Endodermal cell (in vitro differentiated cells): ENCODE measurements at regions not wholly inside any gene's neighbourhood (a gene's known extent, or its start where the extent isn't known, plus 50 kb on each side); places are given as distances from the start of the nearest gene placed in this dataset.
"Not testable (repeated sequence)": the region's sequence is repeated elsewhere in the genome, so short reads cannot be mapped to it uniquely, and the experiment has no call there.

Experiments used
- DNase-seq: peaks from one replicate; pipeline ENCODE4 v3.0.0-alpha.2; 2017
- H3K27ac ChIP-seq: 2 replicates; pipeline ENCODE4 v1.5.1; 2013; ENCODE audit warnings: mild to moderate bottlenecking, low read depth, low read length, moderate library complexity
- H3K27me3 ChIP-seq: 2 replicates; pipeline ENCODE4 v1.6.1; 2013; ENCODE audit warnings: mild to moderate bottlenecking, low read length, moderate library complexity; ENCODE audit not compliant: insufficient read depth, control insufficient read depth, poor library complexity, severe bottlenecking
- H3K36me3 ChIP-seq: 2 replicates; pipeline ENCODE4 v1.7.0; 2013; ENCODE audit warnings: mild to moderate bottlenecking, low read length, moderate library complexity; ENCODE audit not compliant: control insufficient read depth, insufficient read depth
- H3K4me1 ChIP-seq: one replicate; pipeline ENCODE4 v1.7.0; 2013; ENCODE audit warnings: low read length; ENCODE audit not compliant: control insufficient read depth, insufficient read depth
- H3K4me3 ChIP-seq: 2 replicates; pipeline ENCODE4 v1.5.1; 2013; ENCODE audit warnings: mild to moderate bottlenecking, low read length, moderate library complexity
- H3K9ac ChIP-seq: 2 replicates; pipeline ENCODE4 v1.6.1; 2013; ENCODE audit warnings: mild to moderate bottlenecking, low read length, moderate library complexity; ENCODE audit not compliant: poor library complexity, severe bottlenecking; ENCODE audit errors: extremely low read depth
- H3K9me3 ChIP-seq: 2 replicates; pipeline ENCODE4 v1.6.1; 2013; ENCODE audit warnings: mild to moderate bottlenecking, low read length, moderate library complexity; ENCODE audit not compliant: control insufficient read depth
- H3K27ac Mint-ChIP-seq: 2 replicates; pipeline ENCODE4 v1.8.0; 2020; ENCODE audit warnings: mixed read lengths
- H3K27me3 Mint-ChIP-seq: 2 replicates; pipeline ENCODE4 v1.8.0; 2021; ENCODE audit warnings: mild to moderate bottlenecking, mixed read lengths; ENCODE audit not compliant: insufficient read depth
- H3K36me3 Mint-ChIP-seq: 2 replicates; pipeline ENCODE4 v1.8.0; 2020; ENCODE audit warnings: low read depth, mixed read lengths
- H3K4me1 Mint-ChIP-seq: 2 replicates; pipeline ENCODE4 v1.8.0; 2020; ENCODE audit warnings: mixed read lengths
- H3K4me3 Mint-ChIP-seq: 2 replicates; pipeline ENCODE4 v1.8.0; 2020; ENCODE audit warnings: mild to moderate bottlenecking, moderate library complexity, mixed read lengths
- H3K9me3 Mint-ChIP-seq: 2 replicates; pipeline ENCODE4 v1.8.0; 2020; ENCODE audit warnings: mild to moderate bottlenecking, mixed read lengths
- CTCF ChIP-seq: fragments of 200-600 bp; sonication (generic); conservative IDR thresholded peaks from 2 replicates; pipeline ENCODE4 v1.5.0; 2021; ENCODE audit warnings: antibody characterized with exemption, mild to moderate bottlenecking
- WGBS, 2 experiments: methylation state at CpG; one replicate each; pipeline versions ENCODE4 v1.1.5 to v1.1.7; 2013; ENCODE audit warnings: missing lambda C conversion rate in 2 of 2, mixed read lengths in 1 of 2; ENCODE audit not compliant: insufficient coverage in 1 of 2, insufficient read length in 1 of 2; 5-methylcytosine and 5-hydroxymethylcytosine counted together

- WGBS, 2 experiments = 91 to 100% methylated on average over 2 to 3 of the region's 3 CpGs
- Mint-ChIP-seq H3K4me1 (no peaks in the 10 kb centered on the region), H3K27ac (no peak overlapping the region), H3K36me3 (no peaks in the 10 kb centered on the region), H3K4me3 (no peak overlapping the region), H3K9me3 (peaks cover 4% of the 10 kb centered on the region), H3K27me3 (peaks cover 14% of the 10 kb centered on the region)
- no peak for DNase-seq
- no peaks in the 10 kb centered on the region for H3K36me3 ChIP-seq
- H3K4me3 ChIP-seq = no peak overlapping the region
- H3K27ac ChIP-seq = no peak overlapping the region
- no peaks in the 10 kb centered on the region for H3K27me3 ChIP-seq
- H3K9ac ChIP-seq = no peak overlapping the region
- no peak for TF ChIP-seq CTCF
- peaks cover 3% of the 10 kb centered on the region for H3K4me1 ChIP-seq
- no peaks in the 10 kb centered on the region for H3K9me3 ChIP-seq
Measured at GRCh38 chr2:224171226-224171625, 132.1 kb upstream of the SERPINE2 start.

DNA sequence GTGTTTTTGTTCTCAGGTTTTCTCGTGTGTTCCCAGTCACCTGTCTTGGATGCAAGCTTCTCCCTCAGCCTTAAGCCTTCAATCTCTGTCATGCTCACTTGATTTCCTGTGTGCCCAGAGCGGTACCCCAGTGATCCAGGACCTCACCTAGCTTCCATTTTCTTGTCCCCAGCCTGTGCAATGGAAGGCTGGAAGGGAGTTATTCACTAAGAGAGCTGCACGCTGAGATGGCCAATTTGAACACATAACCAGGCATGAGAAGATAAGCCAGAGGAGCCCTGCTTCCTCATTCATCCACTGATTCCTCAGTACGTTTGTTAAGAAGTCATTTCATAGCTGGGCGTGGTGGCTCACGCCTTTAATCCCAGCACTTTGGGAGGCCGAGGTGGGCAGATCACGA, 130.8 kb upstream of the SERPINE2 start:
- H3K36me3 ChIP-seq = no peaks in the 10 kb centered on the region
- Mint-ChIP-seq H3K4me1 (no peaks in the 10 kb centered on the region), H3K36me3 (no peaks in the 10 kb centered on the region), H3K4me3 (no peak overlapping the region), H3K27me3 (peaks cover 13% of the 10 kb centered on the region), H3K9me3 (peaks cover 4% of the 10 kb centered on the region), H3K27ac (no peak overlapping the region)
- H3K27ac ChIP-seq = no peak overlapping the region
- WGBS, 2 experiments = 91 to 93% methylated on average over 2 to 8 of the region's 8 CpGs
- peaks cover 6% of the 10 kb centered on the region for H3K27me3 ChIP-seq
- H3K4me1 ChIP-seq = peaks cover 3% of the 10 kb centered on the region
- H3K4me3 ChIP-seq = no peak overlapping the region
- TF ChIP-seq CTCF = no peak
- no peaks in the 10 kb centered on the region for H3K9me3 ChIP-seq
- no peak overlapping the region for H3K9ac ChIP-seq
- no peak for DNase-seq

- H3K4me1 Mint-ChIP-seq, H3K4me3 Mint-ChIP-seq, H3K27ac Mint-ChIP-seq: not testable (repeated sequence)
Measured at GRCh38 chr2:224167781-224168180, 128.7 kb upstream of the SERPINE2 start.

DNA sequence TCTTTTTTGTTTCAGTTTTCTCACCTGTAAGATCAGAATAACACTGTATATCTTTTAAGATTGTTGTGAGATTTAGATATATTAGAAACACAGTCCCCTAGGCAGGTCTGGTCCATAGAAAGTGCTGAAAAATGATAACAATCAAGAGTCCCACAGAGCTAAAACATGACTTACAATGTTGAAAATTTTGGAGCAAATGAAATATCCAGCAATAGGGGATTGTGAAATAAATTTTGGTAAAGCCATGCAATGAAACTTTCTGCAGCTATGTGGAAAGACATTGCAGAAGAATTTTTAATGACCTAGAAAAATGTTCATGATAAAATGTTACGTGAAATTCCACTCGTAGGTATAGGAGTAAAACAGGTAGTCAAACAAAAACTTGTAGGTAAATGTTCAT, 127.6 kb upstream of the SERPINE2 start:
- H3K9me3 Mint-ChIP-seq = peaks cover 4% of the 10 kb centered on the region

More at GRCh38 chr2:224167781-224168180, 128.7 kb upstream of the SERPINE2 start:
- not testable (repeated sequence) for H3K27ac ChIP-seq, H3K9me3 ChIP-seq, DNase-seq, H3K9ac ChIP-seq, H3K4me3 ChIP-seq, H3K36me3 Mint-ChIP-seq, H3K9me3 Mint-ChIP-seq, H3K4me1 ChIP-seq, H3K36me3 ChIP-seq
- H3K27me3 Mint-ChIP-seq = peaks cover 32% of the 10 kb centered on the region
- peaks cover 27% of the 10 kb centered on the region for H3K27me3 ChIP-seq

More for the DNA sequence above, 127.6 kb upstream of the SERPINE2 start:
- peaks cover 44% of the 10 kb centered on the region for H3K27me3 Mint-ChIP-seq
- H3K9ac ChIP-seq = no peak overlapping the region
- no peak for TF ChIP-seq CTCF
- no peaks in the 10 kb centered on the region for H3K9me3 ChIP-seq
- H3K27ac Mint-ChIP-seq = no peak overlapping the region
- no peak for DNase-seq
- H3K27ac ChIP-seq = no peak overlapping the region
- H3K4me3 Mint-ChIP-seq = no peak overlapping the region
- no peaks in the 10 kb centered on the region for H3K36me3 Mint-ChIP-seq
- no peak overlapping the region for H3K4me3 ChIP-seq
- WGBS, 2 experiments = 94 to 100% methylated on average over 2 of the region's 2 CpGs
- no peaks in the 10 kb centered on the region for H3K4me1 ChIP-seq
- H3K27me3 ChIP-seq = peaks cover 33% of the 10 kb centered on the region
- peaks cover 8% of the 10 kb centered on the region for H3K4me1 Mint-ChIP-seq
- no peaks in the 10 kb centered on the region for H3K36me3 ChIP-seq
